ENCODE measurements at regions not wholly inside any gene's neighbourhood (a gene's known extent, or its start where the extent isn't known, plus 50 kb on each side); places are given as distances from the start of the nearest gene placed in this dataset.

- WGBS, 3 donors = 83 to 96% (median 96%) methylated on average over 1 of the region's 1 CpG
- H3K4me3 ChIP-seq (ENCODE audit: low read depth in 1 of 3, low read length in 3 of 3) = no peak overlapping the region
- no peaks in the 10 kb centered on the region for H3K9me3 ChIP-seq (ENCODE audit: control insufficient read depth in 2 of 2, insufficient read depth in 1 of 2, low read depth in 1 of 2, low read length in 1 of 2)
- no peaks in the 10 kb centered on the region for H3K27me3 ChIP-seq (ENCODE audit: control insufficient read depth in 3 of 3, insufficient read depth in 3 of 3, low read length in 3 of 3)
- no peaks in the 10 kb centered on the region for H3K4me1 ChIP-seq (ENCODE audit: control insufficient read depth in 3 of 3, insufficient read depth in 2 of 3, low read depth in 1 of 3, low read length in 2 of 3)
- DNase-seq (no peak), FAIRE-seq (no peak)
- no peaks in the 10 kb centered on the region for H3K36me3 ChIP-seq (ENCODE audit: control insufficient read depth in 3 of 3, insufficient read depth in 2 of 3, low read depth in 1 of 3, low read length in 3 of 3)
- no peak overlapping the region for H3K27ac ChIP-seq (ENCODE audit: low read depth in 1 of 3, low read length in 2 of 3)
These were observed 50.1 kb upstream of the OBI1 start for GRCh38 chr13:78709028-78709427.
